Activated CD4-positive, alpha-beta T cell treated with anti-CD3 and anti-CD28 coated beads, Interleukin-2, Interleukin-6, amounts not matched to agents 100 ng/mL and 50 ng/mL, durations not matched to agents 16 hours and 8 hours (primary cell): ENCODE measurements at regions not wholly inside any gene's neighbourhood (a gene's known extent, or its start where the extent isn't known, plus 50 kb on each side); places are given as distances from the start of the nearest gene placed in this dataset.

Source experiments
- DNase-seq: peaks from one replicate; pipeline ENCODE4 v3.0.0-alpha.2; 2020

DNA sequence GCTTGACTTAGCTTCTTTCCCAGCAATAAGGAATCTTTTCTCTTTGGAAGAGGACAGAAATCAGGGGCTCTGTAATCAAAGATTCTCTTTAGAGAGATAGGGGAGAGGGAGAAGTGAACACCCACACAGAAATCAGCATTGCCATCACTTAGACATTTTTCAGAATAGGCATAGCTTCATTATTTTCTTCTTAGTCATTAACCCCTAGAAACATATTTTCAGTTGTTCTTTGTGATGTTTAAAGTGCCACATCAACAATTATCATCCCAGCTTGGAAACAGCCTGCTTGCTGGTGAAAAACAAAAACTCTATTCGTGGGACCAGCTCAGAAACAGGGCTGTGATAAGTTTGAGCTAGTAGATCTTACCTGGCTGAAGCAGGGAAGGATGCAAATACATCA, 88.3 kb upstream of the SLC44A3 start:
- DNase-seq: no peak

DNA sequence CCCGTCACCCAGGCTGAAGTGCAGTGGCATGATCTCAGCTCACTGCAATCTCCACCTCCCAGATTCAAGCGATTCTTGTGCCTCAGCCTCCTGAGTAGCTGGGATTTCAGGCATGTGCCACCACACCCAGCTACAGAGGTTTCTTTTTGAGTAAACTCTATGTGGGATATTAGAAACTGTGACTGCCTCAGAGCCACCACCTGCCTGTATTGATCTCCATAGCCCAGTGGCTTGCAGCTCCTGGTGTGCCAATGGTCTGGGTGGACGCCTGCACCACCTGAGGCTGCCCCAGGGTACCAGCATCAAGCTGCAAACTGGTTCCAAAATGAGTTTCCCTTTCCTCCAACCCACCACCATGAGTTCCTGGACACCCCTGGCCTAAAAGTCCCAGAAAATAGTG, 89.7 kb upstream of the SLC44A3 start:
- no peak for DNase-seq

DNA sequence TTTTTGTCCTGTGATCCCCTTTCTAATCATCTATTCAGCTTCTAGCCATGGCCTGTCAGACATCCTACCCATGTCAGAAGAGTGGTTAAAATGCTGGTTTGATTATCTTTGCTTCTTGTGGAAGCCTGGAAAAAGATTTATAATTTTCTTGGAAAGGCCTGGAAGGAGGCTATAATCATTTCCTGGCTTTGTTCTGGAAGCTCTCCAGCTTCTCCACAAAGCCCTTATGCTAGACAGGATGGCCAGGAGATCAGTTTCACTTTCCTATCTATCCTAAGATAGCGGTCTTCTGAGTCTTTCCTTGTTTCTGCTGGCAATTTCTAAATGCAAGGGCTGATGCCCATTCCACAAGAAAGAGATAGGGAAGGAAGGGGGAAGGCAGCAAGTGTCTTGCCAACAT, 90.9 kb upstream of the SLC44A3 start:
- DNase-seq: no peak

GRCh38 chr1:94727846-94728715, 92.1 kb upstream of the SLC44A3 start:
- no peak for DNase-seq

DNA sequence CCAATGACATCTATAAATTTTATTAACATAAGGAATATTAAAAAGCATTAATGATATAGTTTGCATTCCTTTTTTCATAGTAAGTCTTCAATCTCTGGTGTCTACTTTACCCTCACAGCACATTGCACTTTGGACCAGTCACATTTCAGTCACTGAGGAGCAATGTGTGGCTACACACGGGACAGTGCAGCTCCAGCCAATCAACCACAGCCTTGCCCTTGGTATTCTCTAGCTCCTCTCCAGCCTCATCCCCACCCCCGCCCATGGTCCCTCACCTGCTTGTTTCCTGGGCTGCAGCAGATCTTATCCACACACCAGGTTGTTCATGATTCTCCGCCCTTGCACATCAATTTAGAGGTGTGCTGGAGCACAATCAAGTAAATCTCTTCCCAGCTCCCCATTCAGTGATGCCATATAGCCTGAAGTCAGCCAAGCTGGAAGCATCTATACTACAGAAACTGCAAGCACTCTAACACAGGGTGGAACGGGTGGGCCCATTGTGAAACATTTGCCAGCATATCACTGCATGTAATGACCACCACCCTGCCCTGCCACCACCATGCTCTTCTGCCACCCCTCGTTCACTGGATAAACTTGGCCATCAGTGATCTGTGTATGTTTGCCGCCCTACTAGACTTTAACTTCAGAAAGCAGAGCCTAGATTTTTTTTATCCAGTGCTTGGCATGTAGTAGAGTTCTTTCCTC, 93.0 kb upstream of the SLC44A3 start:
- DNase-seq: no peak

- DNase-seq: no peak
These were observed 94.6 kb upstream of the SLC44A3 start for GRCh38 chr1:94725566-94725965.

DNA sequence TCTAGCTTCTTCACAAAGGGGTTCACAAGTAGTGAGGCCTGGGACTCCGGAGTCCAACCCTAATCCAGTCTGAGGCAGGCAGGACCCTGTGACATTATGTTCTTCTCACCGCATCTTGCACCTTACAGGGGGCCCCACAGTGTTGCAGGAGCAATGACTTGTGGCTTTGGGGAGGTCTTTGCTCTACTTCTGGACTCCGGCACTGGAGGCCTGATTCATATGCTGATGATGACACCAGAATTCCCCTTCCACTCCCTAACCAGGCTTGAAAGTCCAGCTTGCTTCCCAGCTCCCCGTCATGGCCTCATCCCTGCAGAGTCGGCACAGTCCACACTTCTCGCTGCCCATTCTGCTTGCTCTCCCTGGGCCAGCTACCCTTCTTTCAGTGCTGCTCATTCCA, 96.3 kb upstream of the SLC44A3 start:
- DNase-seq: no peak

DNA sequence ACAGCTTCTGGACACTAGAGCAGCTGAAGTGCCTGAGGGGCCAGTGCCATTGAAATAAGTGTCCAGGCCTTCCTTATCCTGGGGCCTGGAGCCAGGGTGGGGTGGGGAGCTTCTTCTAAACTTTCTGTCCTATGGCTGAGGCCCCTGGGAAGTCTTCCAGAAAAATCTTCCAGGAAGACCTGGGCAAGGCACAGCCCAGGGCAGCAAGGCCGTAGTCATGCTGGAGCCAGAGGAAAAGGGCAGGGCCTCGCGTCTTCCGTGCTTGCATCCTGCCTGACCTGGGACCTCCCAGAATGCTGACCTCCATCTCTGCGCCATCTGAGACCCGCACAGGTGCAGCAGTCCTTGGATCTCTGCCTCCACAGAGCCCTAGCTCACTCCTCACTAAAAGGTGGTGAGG, 96.7 kb upstream of the SLC44A3 start:
- DNase-seq: no peak

GRCh38 chr1:94722181-94722580, 98.0 kb upstream of the SLC44A3 start:
- no peak for DNase-seq

GRCh38 chr1:94721240-94721639, 98.9 kb upstream of the SLC44A3 start:
- no peak for DNase-seq

GRCh38 chr1:94719926-94720793, 100.0 kb upstream of the SLC44A3 start:
- DNase-seq: peak; percentile 13

DNA sequence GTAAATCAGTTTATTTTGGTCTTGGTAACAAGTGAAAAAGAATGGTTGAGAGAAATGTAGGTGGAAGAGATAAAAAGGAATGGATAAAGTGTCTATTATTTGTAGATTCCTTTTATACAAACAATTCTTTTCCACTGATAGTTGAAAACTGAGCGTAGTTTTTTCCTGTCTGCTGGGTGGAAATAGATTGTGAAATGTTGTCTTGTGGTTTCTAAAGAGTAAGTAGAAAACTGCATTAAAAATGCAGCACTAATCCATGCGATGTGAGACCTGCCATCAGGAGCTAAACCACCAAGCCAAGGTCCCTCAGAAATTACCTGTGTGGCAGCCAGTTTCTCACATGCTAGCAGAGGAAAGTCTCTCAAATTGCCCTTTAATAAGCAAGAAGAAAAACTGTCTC, 103.2 kb upstream of the SLC44A3 start:
- no peak for DNase-seq

GRCh38 chr1:94715321-94715720, 104.8 kb upstream of the SLC44A3 start:
- DNase-seq: no peak

DNA sequence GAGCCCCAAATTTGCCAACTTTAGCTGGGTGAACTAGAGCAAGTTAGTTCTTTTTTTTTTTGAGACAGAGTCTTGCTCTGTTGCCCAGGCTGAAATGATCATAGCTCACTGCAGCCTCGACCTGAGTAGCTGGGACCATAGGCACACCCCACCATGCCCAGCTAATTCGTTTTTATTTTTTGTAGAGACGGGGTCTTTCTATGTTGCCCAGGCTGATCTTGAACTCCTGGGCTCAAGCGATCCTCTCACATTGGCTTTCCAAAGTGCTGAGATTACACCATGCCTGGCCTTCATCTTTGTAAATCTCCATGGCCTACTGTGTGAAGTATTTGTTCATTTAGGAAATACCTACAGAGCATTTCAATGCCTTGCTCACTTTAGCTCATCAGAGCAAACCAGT, 105.6 kb upstream of the SLC44A3 start:
- DNase-seq: no peak

GRCh38 chr1:94714152-94714551, 106.0 kb upstream of the SLC44A3 start:
- no peak for DNase-seq

- no peak for DNase-seq
These were observed 106.5 kb upstream of the SLC44A3 start for GRCh38 chr1:94713472-94714141.

DNA sequence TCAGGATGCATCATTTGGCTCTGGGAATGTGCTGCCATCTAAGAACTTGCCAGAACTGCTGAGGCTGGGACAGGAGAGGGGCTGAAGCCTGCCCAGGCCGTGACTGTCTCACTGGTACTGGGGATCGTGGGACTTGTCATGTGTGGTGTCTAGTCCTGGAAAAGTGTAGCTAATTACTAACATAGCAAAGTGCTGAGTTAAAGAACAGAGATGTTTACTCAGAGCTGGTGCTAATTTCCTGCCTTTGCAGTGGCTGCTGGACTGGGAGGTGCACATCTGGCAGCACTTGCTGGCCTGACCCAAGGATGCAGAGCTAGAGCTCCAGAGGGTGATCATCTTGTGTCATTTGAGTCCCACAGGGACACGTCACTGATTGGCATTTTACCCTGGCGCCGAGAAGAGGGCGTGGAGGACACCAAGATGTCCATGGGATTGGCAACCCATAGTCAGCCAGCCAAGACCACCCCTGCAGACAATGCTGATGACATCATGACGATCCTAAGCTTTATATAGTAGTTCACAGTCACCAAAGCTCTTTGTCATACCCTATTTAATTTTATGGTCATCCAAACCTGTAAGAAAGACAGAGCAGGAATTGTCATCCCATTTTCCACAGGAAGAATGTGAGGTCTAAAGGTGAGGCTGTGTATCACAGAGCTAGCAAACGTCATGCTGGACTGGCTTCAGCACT, 110.1 kb upstream of the SLC44A3 start:
- DNase-seq: no peak

DNA sequence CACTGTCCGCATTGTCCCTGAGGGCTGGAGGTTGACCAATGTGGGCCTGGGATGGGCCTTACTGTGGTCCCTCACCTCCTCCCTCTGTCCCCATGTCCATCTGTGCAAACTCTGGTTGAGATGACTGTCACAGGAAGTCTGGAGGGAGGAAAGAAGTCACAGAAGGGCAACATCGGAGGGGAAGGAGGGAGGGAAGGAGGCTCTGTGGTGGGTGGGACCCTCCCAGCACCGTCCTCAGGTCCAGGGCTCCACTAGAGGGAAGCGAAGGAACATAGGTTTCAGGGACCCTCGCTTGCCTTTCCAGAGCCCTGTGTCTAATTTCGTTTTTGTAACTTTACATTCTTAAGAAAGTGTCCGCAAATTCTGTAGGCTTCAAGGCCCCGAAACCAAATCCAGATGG, 111.3 kb upstream of the SLC44A3 start:
- no peak for DNase-seq

DNA sequence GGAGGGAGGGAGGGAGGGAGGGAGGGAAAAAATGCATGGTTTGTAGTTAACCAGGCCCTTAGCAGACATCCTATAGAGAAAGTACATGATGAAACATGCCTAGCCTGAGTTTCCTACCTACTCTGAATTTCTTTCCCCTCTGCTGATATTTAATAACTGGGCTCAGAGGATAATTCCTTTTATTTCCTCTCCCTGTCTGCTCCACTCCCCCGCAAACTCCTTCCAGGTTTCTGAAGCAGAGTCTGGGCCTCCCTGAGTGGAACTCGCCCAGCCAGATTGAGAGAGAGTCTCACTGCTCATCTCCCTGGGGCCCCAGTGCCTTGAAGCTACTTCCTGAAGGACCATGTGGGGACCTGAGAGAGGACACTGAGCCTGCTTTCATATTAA, 111.9 kb upstream of the SLC44A3 start:
- DNase-seq: no peak

DNA sequence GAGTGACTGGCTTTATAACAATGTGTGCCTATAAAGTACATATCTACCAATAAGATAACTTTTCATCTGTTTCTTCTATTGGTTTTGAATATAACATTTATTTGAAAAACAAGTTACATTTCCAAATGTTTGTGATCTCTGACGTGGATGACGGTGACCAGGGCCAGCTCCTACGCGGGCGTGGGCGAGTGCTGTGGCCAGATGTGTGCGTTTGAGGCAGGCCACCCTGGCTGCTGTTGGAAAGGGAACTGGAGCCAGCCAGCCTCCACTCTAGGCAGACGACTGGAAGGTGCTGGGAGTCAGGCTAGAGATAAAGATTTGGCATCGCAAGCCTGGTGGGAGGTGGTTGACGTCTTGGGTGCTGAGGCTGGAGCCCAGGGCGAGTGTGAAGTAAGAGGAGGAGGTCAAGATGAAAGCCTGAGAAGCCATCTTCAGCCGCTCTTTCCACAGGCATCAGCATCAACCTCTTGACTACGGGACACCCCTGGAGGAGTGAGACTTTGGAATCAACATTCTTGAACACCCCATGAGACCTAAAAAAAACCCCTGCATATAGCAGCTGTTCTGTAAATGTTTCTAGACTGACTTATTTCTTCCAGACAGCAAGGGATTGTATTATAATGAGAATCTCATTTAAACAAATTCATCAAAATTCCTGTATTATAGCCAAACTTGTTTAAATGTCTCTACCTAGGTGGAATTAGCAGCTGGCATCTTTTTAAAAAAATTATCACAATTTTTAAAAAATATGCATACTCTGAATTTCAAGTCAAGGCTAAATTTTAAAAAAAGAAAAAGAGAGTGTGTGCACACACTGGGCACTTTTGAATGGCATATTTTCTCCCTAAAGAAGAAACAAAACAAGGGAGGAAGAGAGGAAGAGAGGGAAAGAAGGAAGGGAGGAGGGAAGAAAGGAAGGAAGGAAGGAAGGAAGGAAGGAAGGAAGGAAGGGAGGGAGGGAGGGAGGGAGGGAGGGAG, 112.5 kb upstream of the SLC44A3 start:
- no peak for DNase-seq

DNA sequence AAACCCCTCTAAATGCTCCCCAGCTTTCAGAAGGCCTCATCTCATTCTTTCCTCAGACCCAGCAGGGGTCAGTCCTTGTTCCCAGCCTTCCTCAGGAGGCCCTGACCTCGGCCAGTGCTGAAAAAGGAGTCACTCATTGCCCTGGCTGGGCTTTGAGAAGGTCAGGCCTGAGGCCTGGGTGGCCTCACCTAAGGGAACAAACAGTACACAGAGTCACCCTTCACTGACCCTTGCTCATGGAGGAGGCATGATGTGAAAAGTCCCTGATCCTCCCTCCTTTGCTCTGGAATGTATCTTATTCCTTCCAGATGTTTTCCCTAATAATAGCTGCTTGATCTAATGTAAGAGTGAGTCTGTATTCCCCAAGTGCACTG, 117.7 kb upstream of the SLC44A3 start:
- DNase-seq: no peak
